H1 (cell line): ENCODE measurements at regions not wholly inside any gene's neighbourhood (a gene's known extent, or its start where the extent isn't known, plus 50 kb on each side); places are given as distances from the start of the nearest gene placed in this dataset.
A peak's percentile ranks its signal among the peaks of the same experiment; 100 is the strongest.

Experiments
- CTCF ChIA-PET: fragments of 300-600 bp; sonication (Branson Sonifier 250); formaldehyde crosslinking; loops from one replicate; lab custom pipeline; 2021; ENCODE audit not compliant: partially characterized antibody; lab: Charles Lee
- POLR2A ChIA-PET: fragments of 300-600 bp; sonication (Branson Sonifier 250); formaldehyde crosslinking; loops from one replicate; lab custom pipeline; 2021; ENCODE audit warnings: inconsistent platforms; ENCODE audit not compliant: partially characterized antibody; lab: Charles Lee
- DNase-seq, 2 experiments: peaks; one replicate each; pipeline versions ENCODE4 v3.0.0 to v3.0.0-alpha.2; 2010 to 2022; ENCODE audit warnings: low spot score in 2 of 2, low read depth in 1 of 2, mixed read lengths in 1 of 2
- FAIRE-seq: peaks from 2 replicates; lab custom pipeline; 2011; peaks lifted over from hg19 to GRCh38; lab: Jason Lieb, UNC
- H2AFZ ChIP-seq: 2 replicates; pipeline ENCODE4 v1.8.1; 2012; ENCODE audit warnings: low read length, inconsistent platforms
- H2AK5ac ChIP-seq: 2 replicates; pipeline ENCODE4 v1.6.1; 2013; ENCODE audit warnings: low read depth, low read length
- H2BK120ac ChIP-seq: replicated peaks from 2 replicates; pipeline ENCODE3; 2013; ENCODE audit warnings: low read depth, low read length, inconsistent platforms
- H2BK12ac ChIP-seq: 2 replicates; pipeline ENCODE4 v1.6.1; 2013; ENCODE audit warnings: low read depth, low read length
- H2BK15ac ChIP-seq: 2 replicates; pipeline ENCODE4 v1.6.1; 2013; ENCODE audit warnings: low read length
- H2BK20ac ChIP-seq: 2 replicates; pipeline ENCODE4 v1.6.1; 2013; ENCODE audit warnings: low read length
- H2BK5ac ChIP-seq: 2 replicates; pipeline ENCODE4 v1.6.1; 2013; ENCODE audit warnings: low read depth, low read length
- H3K14ac ChIP-seq: 2 replicates; pipeline ENCODE4 v1.6.1; 2013; ENCODE audit warnings: inconsistent platforms; ENCODE audit not compliant: insufficient read length
- H3K18ac ChIP-seq: 2 replicates; pipeline ENCODE4 v1.6.1; 2013; ENCODE audit warnings: low read length; ENCODE audit errors: extremely low read depth
- H3K23ac ChIP-seq: 2 replicates; pipeline ENCODE4 v1.6.1; 2013; ENCODE audit warnings: inconsistent platforms; ENCODE audit not compliant: insufficient read length
- H3K23me2 ChIP-seq: 2 replicates; pipeline ENCODE4 v1.6.1; 2013; ENCODE audit warnings: low read depth, low read length
- H3K27ac ChIP-seq: 2 replicates; pipeline ENCODE4 v1.6.1; 2011; ENCODE audit warnings: low read depth, low read length, inconsistent platforms
- H3K27me3 ChIP-seq, 4 experiments: replicated peaks in 1 of 4; 1 replicate in 1 of 4; 2 replicates in 3 of 4; pipeline versions ENCODE4 v1.6.1 to v1.8.1; 2011 to 2013; ENCODE audit warnings: low read length in 3 of 4, mild to moderate bottlenecking in 3 of 4, inconsistent platforms in 2 of 4, mixed read lengths in 2 of 4, moderate library complexity in 1 of 4; ENCODE audit not compliant: control insufficient read depth in 3 of 4, insufficient read depth in 3 of 4; ENCODE audit errors: extremely low read depth in 1 of 4
- H3K36me3 ChIP-seq, 4 experiments: 2 replicates each; pipeline versions ENCODE4 v1.6.1 to v1.8.1; 2011 to 2013; ENCODE audit warnings: mild to moderate bottlenecking in 4 of 4, low read length in 3 of 4, moderate library complexity in 2 of 4, control low read depth in 1 of 4, inconsistent platforms in 1 of 4; ENCODE audit not compliant: insufficient read depth in 4 of 4, control insufficient read depth in 2 of 4
- H3K4ac ChIP-seq: replicated peaks from 2 replicates; pipeline ENCODE3; 2013; ENCODE audit warnings: low read length, low read depth, mixed read lengths, inconsistent platforms; ENCODE audit not compliant: insufficient read length
- H3K4me1 ChIP-seq, 4 experiments: replicated peaks in 1 of 4; 1 replicate in 1 of 4; 2 replicates in 3 of 4; pipeline versions ENCODE4 v1.6.1 to v1.8.1; 2011 to 2013; ENCODE audit warnings: low read length in 3 of 4, inconsistent platforms in 2 of 4, mixed read lengths in 1 of 4; ENCODE audit not compliant: insufficient read depth in 4 of 4, control insufficient read depth in 3 of 4
- H3K4me2 ChIP-seq, 2 experiments: 2 replicates each; pipeline versions ENCODE4 v1.6.1 to v1.8.1; 2011 to 2013; ENCODE audit warnings: low read depth in 2 of 2, low read length in 2 of 2, control low read depth in 1 of 2, inconsistent platforms in 1 of 2, mild to moderate bottlenecking in 1 of 2; ENCODE audit not compliant: insufficient read depth in 1 of 2
- H3K4me3 ChIP-seq, 4 experiments: fragments of 200-600, 300-600 bp in 1 of 4; sonication (generic), shearing (Covaris generic), sonication (Bioruptor Twin) in 1 of 4; 2 replicates each; pipeline versions ENCODE4 v1.5.1 to v1.8.1; 2011 to 2016; ENCODE audit warnings: low read length in 4 of 4, low read depth in 3 of 4, control low read depth in 2 of 4, inconsistent platforms in 2 of 4, mild to moderate bottlenecking in 2 of 4, mixed read lengths in 1 of 4, moderate library complexity in 1 of 4; ENCODE audit not compliant: insufficient read depth in 2 of 4; ENCODE audit errors: extremely low read depth in 1 of 4
- H3K56ac ChIP-seq: replicated peaks from 2 replicates; pipeline ENCODE3; 2013; ENCODE audit warnings: low read depth, mild to moderate bottlenecking, mixed read lengths, low read length, inconsistent platforms; ENCODE audit not compliant: insufficient read length
- H3K79me1 ChIP-seq: 2 replicates; pipeline ENCODE4 v1.6.1; 2013; ENCODE audit warnings: low read depth, low read length, control low read depth
- H3K79me2 ChIP-seq, 2 experiments: 2 replicates each; pipeline versions ENCODE4 v1.6.1 to v1.8.1; 2012 to 2013; ENCODE audit warnings: low read length in 2 of 2, mild to moderate bottlenecking in 2 of 2, inconsistent platforms in 1 of 2; ENCODE audit not compliant: insufficient read depth in 2 of 2, control insufficient read depth in 1 of 2
- H3K9ac ChIP-seq, 4 experiments: replicated peaks in 1 of 4; 1 replicate in 1 of 4; 2 replicates in 3 of 4; pipeline versions ENCODE4 v1.6.1 to v1.8.1; 2011 to 2013; ENCODE audit warnings: low read depth in 3 of 4, low read length in 3 of 4, control low read depth in 2 of 4, mild to moderate bottlenecking in 2 of 4, moderate library complexity in 2 of 4, inconsistent platforms in 1 of 4; ENCODE audit errors: extremely low read depth in 1 of 4
- H3K9me3 ChIP-seq, 2 experiments: 2 replicates each; pipeline versions ENCODE4 v1.6.1 to v1.8.1; 2012 to 2013; ENCODE audit warnings: mild to moderate bottlenecking in 2 of 2, moderate library complexity in 2 of 2, control low read depth in 1 of 2, inconsistent platforms in 1 of 2, low read depth in 1 of 2, low read length in 1 of 2, mixed read lengths in 1 of 2; ENCODE audit not compliant: insufficient read depth in 2 of 2
- H4K20me1 ChIP-seq, 2 experiments: replicated peaks in 1 of 2; 2 replicates each; pipeline versions ENCODE3 to v1.8.1; 2011 to 2013; ENCODE audit warnings: inconsistent platforms in 2 of 2, low read length in 2 of 2, mild to moderate bottlenecking in 1 of 2; ENCODE audit not compliant: insufficient read depth in 2 of 2, control insufficient read depth in 1 of 2
- H4K5ac ChIP-seq: 2 replicates; pipeline ENCODE4 v1.6.1; 2013; ENCODE audit warnings: low read length, low read depth, mixed read lengths, inconsistent platforms; ENCODE audit not compliant: insufficient read length
- H4K8ac ChIP-seq: 2 replicates; pipeline ENCODE4 v1.8.0; 2013; ENCODE audit warnings: mild to moderate bottlenecking, moderate library complexity, low read length, inconsistent platforms; ENCODE audit not compliant: insufficient read depth; ENCODE audit errors: extremely low read depth
- H4K91ac ChIP-seq: replicated peaks from 2 replicates; pipeline ENCODE3; 2013; ENCODE audit warnings: low read length, mixed read lengths, inconsistent platforms; ENCODE audit not compliant: insufficient read length
- CEBPB ChIP-seq: IDR thresholded peaks from 2 replicates; pipeline ENCODE4 v1.6.1; 2012; ENCODE audit warnings: low read depth, low read length
- HDAC2 ChIP-seq, 2 experiments: fragments of 300-600 bp in 1 of 2; sonication (generic) in 1 of 2; IDR thresholded peaks; 2 replicates each; pipeline ENCODE4 v1.6.1; 2011 to 2012; ENCODE audit warnings: low read depth in 2 of 2, low read length in 2 of 2, mild to moderate bottlenecking in 2 of 2, moderate library complexity in 2 of 2, borderline replicate concordance in 1 of 2, inconsistent platforms in 1 of 2
- JUND ChIP-seq: IDR thresholded peaks from 2 replicates; pipeline ENCODE4 v1.6.1; 2011; ENCODE audit warnings: mild to moderate bottlenecking, improper control_type of control experiment, low read length
- KDM1A ChIP-seq: fragments of 200-600, 300-600 bp; sonication (generic); IDR thresholded peaks from 2 replicates; pipeline ENCODE4 v1.7.1; 2016; ENCODE audit warnings: mild to moderate bottlenecking, low read length, borderline replicate concordance
- NRF1 ChIP-seq: IDR thresholded peaks from 2 replicates; pipeline ENCODE4 v1.6.1; 2011; ENCODE audit warnings: mild to moderate bottlenecking, low read depth, low read length, improper control_type of control experiment
- POLR2A ChIP-seq, 2 experiments: IDR thresholded peaks; 1 replicate in 1 of 2; 2 replicates in 1 of 2; pipeline ENCODE4 v1.6.1; 2011; ENCODE audit warnings: low read depth in 2 of 2, low read length in 2 of 2, mild to moderate bottlenecking in 2 of 2; ENCODE audit errors: control extremely low read depth in 1 of 2
- POU5F1 ChIP-seq: IDR thresholded peaks from 2 replicates; pipeline ENCODE4 v1.6.1; 2011; ENCODE audit warnings: low read depth, mild to moderate bottlenecking, low read length, moderate library complexity
- RAD21 ChIP-seq, 2 experiments: IDR thresholded peaks in 1 of 2; conservative IDR thresholded peaks in 1 of 2; 2 replicates each; pipeline ENCODE4 v1.6.1; 2011; ENCODE audit warnings: low read depth in 2 of 2, low read length in 2 of 2, improper control_type of control experiment in 1 of 2, inconsistent platforms in 1 of 2, mild to moderate bottlenecking in 1 of 2, moderate library complexity in 1 of 2
- RFX5 ChIP-seq: IDR thresholded peaks from 2 replicates; pipeline ENCODE4 v1.6.1; 2011; ENCODE audit warnings: low read depth, low read length, improper control_type of control experiment, borderline replicate concordance
- RNF2 ChIP-seq: fragments of 200-900, 300-1000 bp; sonication (generic); IDR thresholded peaks from 2 replicates; pipeline ENCODE4 v1.7.1; 2016; ENCODE audit warnings: borderline replicate concordance, low read depth, mild to moderate bottlenecking, antibody characterized with exemption, low read length; ENCODE audit not compliant: poor library complexity, severe bottlenecking; ENCODE audit errors: missing control alignments
- SP2 ChIP-seq: IDR thresholded peaks from 2 replicates; pipeline ENCODE4 v1.6.1; 2012; ENCODE audit warnings: mild to moderate bottlenecking, low read length, inconsistent platforms
- USF2 ChIP-seq: IDR thresholded peaks from 2 replicates; pipeline ENCODE4 v1.6.1; 2011; ENCODE audit warnings: low read length, improper control_type of control experiment
- WGBS, 2 experiments: shearing (Covaris generic) in 1 of 2; methylation state at CpG; one replicate each; pipeline versions ENCODE4 v1.1.6 to v1.1.7; 2013 to 2015; ENCODE audit warnings: low lambda C conversion rate in 2 of 2, mixed read lengths in 2 of 2, inconsistent platforms in 1 of 2, low coverage in 1 of 2, missing lambda C conversion rate in 1 of 2; ENCODE audit not compliant: insufficient replicate concordance in 2 of 2, insufficient coverage in 1 of 2, insufficient read length in 1 of 2; ENCODE audit errors: extremely low coverage in 1 of 2, missing lambda C conversion rate in 1 of 2; 5-methylcytosine and 5-hydroxymethylcytosine counted together

DNA sequence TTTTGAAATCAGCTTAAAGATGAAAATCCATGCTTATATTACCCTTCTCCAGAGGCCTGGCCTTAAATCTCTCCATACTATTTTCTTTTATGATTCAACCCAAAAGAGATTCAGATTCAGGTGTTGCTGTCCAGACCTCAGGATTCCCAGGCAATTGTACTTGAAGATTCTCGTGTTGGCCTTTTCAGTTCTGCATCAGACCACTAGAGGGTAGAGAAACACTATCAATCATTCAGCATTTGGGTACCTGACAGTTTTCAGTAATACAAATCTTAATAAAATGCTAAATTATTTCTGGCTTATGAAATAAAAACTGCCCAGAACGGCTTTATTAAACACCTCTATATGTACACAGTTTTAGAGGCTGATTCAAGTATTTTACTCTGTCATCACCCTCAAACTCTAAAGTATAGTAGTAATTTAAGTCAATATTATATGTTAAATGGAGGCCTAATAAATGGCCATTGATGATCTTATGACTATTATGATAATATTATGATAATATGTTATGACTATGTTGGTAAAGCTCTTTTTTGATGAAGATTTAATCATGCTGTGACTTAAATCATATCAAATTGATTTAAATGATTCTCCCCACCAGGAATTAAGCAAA, 301.1 kb downstream of the DUSP6 start:
- H3K27ac ChIP-seq, result no peak overlapping the region
- H4K8ac ChIP-seq, result no peak overlapping the region
- H2BK20ac ChIP-seq, result no peak overlapping the region
- no peak overlapping the region for H3K56ac ChIP-seq
- H2AFZ ChIP-seq, result no peak overlapping the region
- H3K36me3 ChIP-seq, result no peaks in the 10 kb centered on the region
- peaks cover 8 to 10% of the 10 kb centered on the region in 2 experiments; a peak in 2 of 4 replicates for H3K9me3 ChIP-seq
- no peak overlapping the region for H2AK5ac ChIP-seq
- H3K14ac ChIP-seq, result no peak overlapping the region
- H3K4me2 ChIP-seq, result no peak overlapping the region
- H2BK15ac ChIP-seq, result no peak overlapping the region
- H3K4me3 ChIP-seq, result no peak overlapping the region
- H3K4ac ChIP-seq, result no peak overlapping the region
- H2BK5ac ChIP-seq, result no peak overlapping the region
- H3K9ac ChIP-seq, result no peak overlapping the region
- no peak overlapping the region for H4K91ac ChIP-seq
- H3K23ac ChIP-seq, result no peak overlapping the region
- ChIA-PET POLR2A (no interaction called here), CTCF (interaction anchor here (0.6 to 5.5 kb wide), 13 partner anchors 10 to 417 kb away, joined by 3 to 35 read pairs (median 4); no protein-coding TSS in a partner anchor)
- H3K4me1 ChIP-seq, result no peaks in the 10 kb centered on the region
- 14% methylated on average over 2 of the region's 2 CpGs; no CpG with 5 or more reads in 1 of the 2 experiments for WGBS, 2 experiments
- H4K20me1 ChIP-seq, result no peaks in the 10 kb centered on the region
- H2BK12ac ChIP-seq, result no peak overlapping the region
- H3K23me2 ChIP-seq, result no peaks in the 10 kb centered on the region
- H3K79me2 ChIP-seq, result no peaks in the 10 kb centered on the region
- DNase-seq (no peak), FAIRE-seq (peak; percentile 86)
- H4K5ac ChIP-seq, result no peak overlapping the region
- no peaks in the 10 kb centered on the region; a peak in 1 of 7 replicates for H3K27me3 ChIP-seq
- H3K79me1 ChIP-seq, result no peaks in the 10 kb centered on the region
- H3K18ac ChIP-seq, result no peak overlapping the region
- no peak overlapping the region for H2BK120ac ChIP-seq
- no peak for TF ChIP-seq HDAC2 (IDR thresholded peaks at IDR 0.05; ENCODE audit: borderline replicate concordance in 1 of 2, low read depth in 2 of 2, low read length in 2 of 2)
- no peak for TF ChIP-seq NRF1
- no peak for TF ChIP-seq SP2
- no peak for TF ChIP-seq USF2
- no peak for TF ChIP-seq CEBPB
- TF ChIP-seq RNF2, result no peak
- no peak for TF ChIP-seq JUND
- no peak for TF ChIP-seq POU5F1
- no peak for TF ChIP-seq RFX5
- no peak for TF ChIP-seq POLR2A (IDR thresholded peaks at IDR 0.05; ENCODE audit: control extremely low read depth in 1 of 2, low read depth in 2 of 2, low read length in 2 of 2)
- TF ChIP-seq KDM1A, result no peak
- TF ChIP-seq RAD21 (IDR thresholded peaks at IDR 0.05 in 1 of 2, conservative IDR thresholded peaks at IDR 0.05 in 1 of 2; ENCODE audit: low read depth in 2 of 2, low read length in 2 of 2), result peak; percentile 96 to 97
